Stimulated activated CD4-positive, alpha-beta T cell treated with anti-CD3 and anti-CD28 coated beads, Interleukin-12 subunit alpha, Interleukin-12 subunit beta, amount 100 ng/mL, for 48 hours (primary cell): ENCODE measurements at regions not wholly inside any gene's neighbourhood (a gene's known extent, or its start where the extent isn't known, plus 50 kb on each side); places are given as distances from the start of the nearest gene placed in this dataset.

Experiments used
- DNase-seq, 3 donors: peaks; one replicate each; pipeline ENCODE4 v3.0.0-alpha.2; 2020; ENCODE audit warnings: low read depth in 2 of 3, low spot score in 1 of 3

DNA sequence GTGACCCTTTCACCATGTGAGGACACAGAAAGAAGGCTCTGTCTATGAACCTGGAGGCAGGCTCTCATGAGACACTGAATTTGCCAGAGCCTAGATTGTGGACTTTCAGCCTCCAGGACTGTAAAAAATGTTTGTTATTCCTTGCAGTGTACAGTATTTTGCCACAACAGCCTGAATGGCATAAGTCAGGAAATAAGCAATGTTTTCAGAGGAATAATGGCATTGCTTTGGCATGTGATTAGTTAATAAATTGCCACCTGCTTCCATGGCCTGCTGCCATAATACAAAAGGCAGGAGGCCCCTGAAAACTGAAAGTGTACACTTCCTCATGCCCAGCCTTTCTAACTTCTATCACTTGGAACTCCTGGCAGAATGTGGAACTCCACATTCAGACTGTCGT lies 408.1 kb downstream of the GADD45G start:
- no peak for DNase-seq

DNA sequence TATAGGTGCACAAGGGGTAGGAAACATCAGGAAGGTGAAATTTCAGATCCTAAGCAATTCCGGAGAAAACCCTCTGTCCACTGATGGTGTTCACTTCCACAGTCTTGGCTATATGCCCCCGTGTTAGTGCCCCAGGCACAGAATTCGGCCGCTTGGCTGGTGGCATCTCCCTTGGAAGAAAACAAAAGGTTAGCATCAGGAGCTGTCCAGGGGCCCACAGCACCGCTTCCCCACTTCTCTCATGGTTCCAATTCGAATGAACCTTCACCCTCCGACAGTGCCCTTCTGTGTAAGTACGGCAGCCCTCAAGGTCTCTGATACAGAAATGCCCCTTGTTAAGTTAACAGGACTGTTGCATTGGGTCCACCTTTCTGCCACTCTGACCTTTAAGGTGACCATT lies 409.0 kb downstream of the GADD45G start:
- no peak for DNase-seq

DNA sequence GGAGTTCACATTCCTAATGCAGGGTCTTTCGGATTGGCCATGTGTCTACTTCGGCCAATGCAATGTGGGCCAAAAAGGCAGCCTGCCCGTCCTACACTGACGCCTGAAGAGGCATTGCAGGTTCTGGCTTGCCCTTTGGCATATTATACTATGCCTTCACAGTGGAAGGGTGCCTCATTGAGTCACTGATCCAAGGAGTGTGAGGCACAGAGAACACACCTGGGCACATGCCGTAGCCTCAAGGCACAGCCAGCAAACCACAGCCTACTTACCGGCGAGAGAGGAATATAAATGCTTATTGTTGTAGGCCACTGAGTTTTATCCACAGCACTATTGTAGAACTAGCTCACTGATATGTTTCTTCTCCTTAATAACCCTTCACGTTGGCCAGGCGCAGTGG lies 409.6 kb downstream of the GADD45G start:
- DNase-seq, result no peak

DNA sequence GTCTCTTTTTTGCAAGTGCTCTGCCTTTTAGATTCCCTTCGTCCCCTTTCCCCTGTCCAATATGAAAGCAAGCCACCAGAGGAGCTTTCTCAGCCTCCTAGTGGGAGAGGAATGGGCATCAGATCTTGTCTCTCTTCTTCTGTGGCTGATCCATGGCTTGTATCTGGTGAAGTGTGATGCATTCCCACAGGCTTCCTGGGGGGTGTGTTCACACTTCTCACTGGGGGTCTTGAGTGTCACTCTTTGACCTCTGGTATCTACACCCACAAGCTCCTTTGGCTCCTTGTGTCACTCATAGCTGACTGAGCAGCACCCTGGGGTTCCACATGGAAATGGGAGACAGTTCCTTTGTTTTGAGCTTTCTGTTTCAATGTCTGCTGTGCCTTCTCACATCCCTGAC lies 411.5 kb downstream of the GADD45G start:
- no peak for DNase-seq

GRCh38 chr9:90017679-90018078 lies 412.9 kb downstream of the GADD45G start:
- DNase-seq, result no peak

- no peak for DNase-seq
Observed at GRCh38 chr9:90018688-90019087, 413.9 kb downstream of the GADD45G start.

DNA sequence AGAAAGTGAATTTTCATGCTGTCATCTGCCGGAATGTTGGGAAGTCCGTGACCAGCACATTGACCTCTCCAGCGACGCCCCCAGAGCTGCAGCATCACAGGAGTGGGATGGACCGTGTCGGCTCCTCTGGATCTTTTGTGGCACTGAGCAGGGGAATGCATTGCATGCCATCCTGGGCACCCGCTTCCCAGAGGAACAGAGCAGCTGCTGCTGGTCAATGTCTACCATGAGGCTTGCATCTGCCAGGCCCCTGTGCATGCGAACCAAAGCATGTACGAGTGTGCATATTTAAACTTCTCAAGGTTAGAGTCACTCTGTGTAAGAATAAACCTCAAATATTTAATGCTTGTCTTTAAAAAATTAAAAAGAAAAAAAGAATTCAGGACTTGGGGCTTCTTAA lies 414.8 kb downstream of the GADD45G start:
- DNase-seq, result no peak

DNA sequence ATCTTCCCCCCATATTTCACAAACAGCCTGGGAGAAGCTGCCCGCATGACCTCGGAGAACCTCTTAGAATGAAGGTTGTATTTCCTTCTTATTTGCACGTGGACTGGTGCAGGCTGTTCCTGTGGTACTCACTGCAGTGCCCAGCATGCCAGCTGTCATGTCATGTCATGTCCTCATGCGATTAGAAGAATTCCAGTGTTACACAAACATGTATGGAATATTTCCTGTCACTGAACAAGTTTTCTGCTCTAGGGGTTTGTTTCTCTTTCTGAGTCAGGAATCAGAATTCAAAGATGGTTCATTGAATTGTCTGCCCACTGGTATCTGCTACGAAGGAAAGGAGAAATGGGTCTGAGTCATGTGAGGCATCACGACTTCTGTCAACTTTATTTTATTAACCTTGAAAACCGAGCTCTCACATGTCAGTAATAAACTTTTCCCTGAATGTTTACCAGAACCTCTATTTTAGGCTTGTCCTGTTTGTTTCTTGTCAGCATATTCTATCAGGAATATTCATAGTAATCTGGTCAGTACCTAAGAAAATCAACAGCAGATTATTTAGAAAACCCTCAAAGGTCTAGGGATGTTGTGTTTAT lies 415.6 kb downstream of the GADD45G start:
- no peak for DNase-seq

GRCh38 chr9:90021216-90021906 lies 416.5 kb downstream of the GADD45G start:
- DNase-seq, result no peak

DNA sequence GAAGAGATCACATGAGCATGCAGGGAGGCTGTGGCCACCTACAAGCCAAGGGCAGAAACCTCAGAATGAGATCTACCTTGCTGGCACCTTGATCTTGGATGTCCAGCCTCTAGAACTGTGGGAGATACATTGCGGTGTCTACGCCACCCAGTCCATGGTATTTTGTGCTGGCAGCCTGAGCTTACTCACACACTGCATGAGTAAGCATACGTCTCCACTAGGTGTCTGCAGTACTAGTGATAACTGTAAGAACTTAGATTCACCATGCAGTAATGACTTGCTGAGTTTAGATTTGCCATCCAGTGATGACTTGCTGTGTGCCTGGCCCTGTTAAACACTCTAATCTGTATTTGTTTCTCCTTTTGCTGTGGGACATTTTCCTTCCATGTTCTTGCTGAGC lies 417.7 kb downstream of the GADD45G start:
- DNase-seq, result no peak

DNA sequence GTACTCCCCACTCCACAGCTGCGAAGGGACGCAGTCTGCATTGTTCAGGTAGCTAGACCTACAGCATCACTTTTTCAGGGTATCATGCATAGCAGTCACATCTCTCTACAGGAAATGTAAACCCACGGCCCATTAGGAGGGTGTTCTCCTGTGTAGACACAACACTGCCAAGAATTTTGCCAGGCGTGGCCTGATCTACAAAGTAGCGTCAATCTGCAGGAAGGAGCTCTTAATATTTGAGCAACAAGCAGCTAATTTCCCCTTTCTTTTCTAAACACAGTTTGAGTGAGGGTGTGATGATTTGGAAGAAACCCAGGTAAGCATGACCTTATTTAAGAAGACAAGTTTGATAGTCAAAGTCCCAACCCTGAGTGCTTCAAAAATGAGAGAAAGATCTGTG lies 419.0 kb downstream of the GADD45G start:
- DNase-seq, result no peak

GRCh38 chr9:90024409-90024808 lies 419.6 kb downstream of the GADD45G start:
- DNase-seq, result no peak

DNA sequence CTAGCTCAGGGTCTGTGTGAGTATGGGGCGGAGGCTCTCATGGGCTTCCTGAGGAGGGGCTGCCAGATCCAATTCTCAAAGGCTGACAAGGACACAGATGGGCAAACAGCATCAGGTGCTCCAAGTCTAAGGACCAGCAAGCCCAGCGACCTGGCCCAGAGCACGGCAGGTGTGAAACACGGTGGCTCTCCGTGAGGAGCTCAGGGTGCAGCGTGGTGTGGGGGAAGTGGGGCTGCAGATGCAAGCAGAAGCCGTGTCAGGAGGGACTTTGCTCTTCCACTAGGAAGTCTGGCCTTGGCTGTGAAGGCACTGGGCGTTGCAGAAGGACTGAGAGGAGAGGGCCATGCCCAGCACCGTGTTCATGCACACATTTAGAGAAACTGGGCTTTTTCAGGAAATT lies 420.0 kb downstream of the GADD45G start:
- no peak for DNase-seq

DNA sequence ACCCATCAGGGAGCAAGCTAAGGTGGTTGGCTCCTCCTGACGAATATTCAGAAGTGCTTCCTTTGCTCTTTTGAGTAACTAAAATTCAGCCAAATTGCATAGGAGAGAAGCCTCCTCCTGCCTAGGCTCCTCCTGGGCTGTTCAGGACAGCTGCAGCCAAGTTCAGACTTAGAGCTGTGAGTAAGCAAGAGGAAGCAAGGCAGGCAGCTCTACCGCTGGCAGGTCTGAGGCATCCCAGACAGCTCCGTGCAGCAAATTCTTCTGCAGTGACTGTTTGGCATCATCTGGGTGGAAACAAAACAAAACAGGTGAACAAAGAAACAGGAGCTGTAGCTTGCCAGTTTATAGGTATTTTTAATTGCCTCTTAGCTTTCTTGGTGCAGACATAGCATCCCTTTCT lies 421.0 kb downstream of the GADD45G start:
- no peak for DNase-seq

DNA sequence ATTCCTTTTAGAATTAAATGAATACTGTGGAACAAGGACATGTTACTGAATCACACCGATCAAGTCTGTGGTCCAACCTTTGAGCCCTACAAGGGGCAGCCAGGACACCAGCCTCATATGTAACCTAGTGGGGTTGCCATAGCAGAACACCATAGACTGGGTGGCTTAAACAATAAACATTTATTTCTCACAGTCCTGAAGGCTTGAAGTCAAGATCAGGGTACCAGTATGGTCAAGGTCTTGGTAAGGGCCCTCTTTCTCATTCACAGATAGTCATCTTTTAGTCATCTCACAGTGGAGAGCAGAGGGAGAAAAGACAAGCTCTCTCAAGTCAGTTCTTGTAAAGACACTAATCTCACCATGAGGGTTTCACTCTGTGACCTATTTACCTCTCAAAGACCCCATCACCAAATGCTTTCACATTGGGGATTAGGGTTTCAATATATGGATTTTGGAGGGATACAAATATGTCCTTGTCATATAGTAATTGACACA lies 422.5 kb downstream of the GADD45G start:
- no peak for DNase-seq

DNA sequence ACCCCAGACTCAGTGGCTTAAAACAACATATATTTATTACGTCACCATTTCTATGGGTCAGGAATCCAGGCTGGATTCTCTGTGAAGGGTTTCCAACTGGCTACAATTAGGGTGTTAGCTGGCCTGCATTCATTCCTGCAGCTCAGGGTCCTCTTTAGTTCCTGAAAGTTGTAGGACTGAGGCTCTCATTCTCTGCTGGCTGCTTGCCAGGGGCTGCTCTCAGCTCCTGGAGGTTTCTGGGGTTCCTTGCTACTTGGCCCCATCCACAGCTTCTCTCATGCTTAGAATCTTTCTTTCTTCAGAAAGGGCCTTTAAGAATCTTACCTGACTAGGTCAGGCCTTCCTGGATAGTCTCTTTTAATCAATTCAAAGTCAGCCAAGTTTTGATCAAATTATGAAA lies 424.6 kb downstream of the GADD45G start:
- no peak for DNase-seq

DNA sequence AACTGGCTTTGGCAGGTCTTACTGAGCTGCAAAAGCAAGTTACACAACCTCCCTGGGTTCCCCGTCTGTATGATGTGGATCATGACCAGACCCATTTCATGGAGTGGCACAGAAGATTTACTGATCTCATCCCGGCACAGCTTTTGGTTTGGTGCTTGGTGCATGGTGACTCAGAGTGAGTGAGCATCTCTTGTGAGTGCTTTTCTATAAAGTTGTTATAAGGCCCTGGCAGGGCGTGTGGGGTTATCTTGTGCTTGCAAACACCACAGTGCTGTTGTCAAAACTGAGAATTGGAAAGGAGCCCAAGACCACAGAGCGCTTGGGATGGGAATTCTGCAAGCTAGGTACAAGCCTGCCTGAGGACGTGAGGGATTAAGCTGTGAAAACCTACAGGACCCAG lies 425.2 kb downstream of the GADD45G start:
- no peak for DNase-seq

- no peak for DNase-seq
Observed at GRCh38 chr9:90032296-90033027, 427.6 kb downstream of the GADD45G start.

- no peak for DNase-seq
Observed at GRCh38 chr9:90033028-90033650, 428.3 kb downstream of the GADD45G start.

DNA sequence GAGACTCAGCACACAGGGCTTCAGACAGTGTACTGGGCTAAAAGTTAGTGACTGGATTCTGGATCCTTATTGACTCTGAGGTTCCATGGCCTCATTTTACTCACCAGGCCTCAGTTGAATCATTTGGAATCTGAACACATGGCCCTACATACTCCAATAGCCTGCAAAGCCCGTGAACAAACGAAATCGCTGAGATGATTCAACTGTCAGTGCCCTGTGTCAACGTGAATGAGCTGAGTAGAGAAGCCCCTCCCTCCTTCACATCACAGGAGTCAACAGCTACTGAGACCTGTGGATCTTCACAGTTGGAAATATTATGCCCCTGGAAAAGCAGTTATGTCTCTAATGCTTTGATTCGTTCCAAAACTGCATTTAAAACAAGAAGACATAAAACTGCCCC lies 429.3 kb downstream of the GADD45G start:
- no peak for DNase-seq

- no peak for DNase-seq
Observed at GRCh38 chr9:90035471-90035870, 430.7 kb downstream of the GADD45G start.
